Smooth muscle cell (in vitro differentiated cells): ENCODE measurements at regions not wholly inside any gene's neighbourhood (a gene's known extent, or its start where the extent isn't known, plus 50 kb on each side); places are given as distances from the start of the nearest gene placed in this dataset.

ENCODE experiments used
- DNase-seq: peaks from one replicate; lab custom pipeline; 2025; ENCODE audit not compliant: unreplicated experiment; lab: John Stamatoyannopoulos, UW
- H2AFZ ChIP-seq: fragments of 200-600 bp; sonication (generic); 2 replicates; pipeline ENCODE4 v1.6.0; 2016; ENCODE audit warnings: antibody characterized with exemption, low read depth, mild to moderate bottlenecking
- H3F3A ChIP-seq: fragments of 200-600 bp; sonication (generic); 2 replicates; pipeline ENCODE4 v1.6.0; 2017; ENCODE audit warnings: antibody characterized with exemption, low read depth
- H3K27ac ChIP-seq: fragments of 200-600 bp; sonication (generic); 2 replicates; pipeline ENCODE4 v1.5.1; 2016; ENCODE audit warnings: low read depth, mild to moderate bottlenecking
- H3K27me3 ChIP-seq: fragments of 200-600 bp; sonication (generic); 2 replicates; pipeline ENCODE4 v1.6.1; 2016; ENCODE audit warnings: low read depth, mild to moderate bottlenecking
- H3K36me3 ChIP-seq: fragments of 200-600 bp; sonication (generic); 2 replicates; pipeline ENCODE4 v1.5.1; 2016; ENCODE audit warnings: low read depth
- H3K4me1 ChIP-seq: fragments of 200-600 bp; sonication (generic); 2 replicates; pipeline ENCODE4 v1.5.1; 2016; ENCODE audit warnings: low read depth
- H3K4me2 ChIP-seq: fragments of 200-600 bp; sonication (generic); 2 replicates; pipeline ENCODE4 v1.6.0; 2016; ENCODE audit warnings: mild to moderate bottlenecking
- H3K4me3 ChIP-seq: fragments of 200-600 bp; sonication (generic); 2 replicates; pipeline ENCODE4 v1.5.1; 2016; ENCODE audit warnings: mild to moderate bottlenecking
- H3K79me2 ChIP-seq: fragments of 200-600 bp; sonication (generic); 2 replicates; pipeline ENCODE4 v1.6.0; 2016; ENCODE audit warnings: low read depth, mild to moderate bottlenecking
- H3K9ac ChIP-seq: fragments of 200-600 bp; sonication (generic); 2 replicates; pipeline ENCODE4 v1.6.0; 2016; ENCODE audit warnings: low read depth
- H3K9me3 ChIP-seq: fragments of 200-600 bp; sonication (generic); replicated peaks from 2 replicates; pipeline ENCODE4 v1.5.1; 2016; ENCODE audit warnings: low read depth
- H4K20me1 ChIP-seq: fragments of 200-600 bp; sonication (generic); 2 replicates; pipeline ENCODE4 v1.6.0; 2016; ENCODE audit warnings: low read depth
- CTCF ChIP-seq: fragments of 200-600 bp; sonication (generic); IDR thresholded peaks from 2 replicates; pipeline ENCODE4 v1.5.1; 2017; ENCODE audit warnings: borderline replicate concordance, mild to moderate bottlenecking, antibody characterized with exemption; ENCODE audit not compliant: insufficient read depth, poor library complexity, severe bottlenecking
- WGBS: methylation state at CpG from one replicate; pipeline ENCODE4 v1.1.7; 2016; ENCODE audit warnings: low lambda C conversion rate; 5-methylcytosine and 5-hydroxymethylcytosine counted together

DNA sequence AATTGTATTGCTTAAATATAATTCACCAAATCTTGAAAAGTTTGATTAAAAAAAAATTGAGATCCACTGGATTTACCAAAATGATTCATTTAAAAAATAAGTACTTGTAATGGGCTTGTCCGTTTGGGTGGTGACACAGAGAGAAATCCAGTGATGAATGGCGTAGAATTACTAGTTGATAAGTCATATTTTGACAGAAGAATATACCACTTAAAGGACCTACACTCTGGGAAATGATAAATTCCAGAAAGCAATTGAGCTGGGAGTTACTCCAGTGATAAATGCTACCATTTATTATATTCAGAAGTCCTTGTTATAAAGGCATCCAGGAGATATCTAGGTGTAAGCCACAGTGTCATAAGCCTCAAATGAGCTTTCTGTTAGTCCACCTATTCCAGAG lies 141.8 kb upstream of the CFAP20DC start:
- Histone ChIP-seq H3K4me1 (no peaks in the 10 kb centered on the region), H3K4me2 (no peak overlapping the region), H3F3A (no peaks in the 10 kb centered on the region), H3K9me3 (no peaks in the 10 kb centered on the region), H2AFZ (no peak overlapping the region), H3K27me3 (no peaks in the 10 kb centered on the region), H3K9ac (no peak overlapping the region), H4K20me1 (no peaks in the 10 kb centered on the region), H3K79me2 (no peaks in the 10 kb centered on the region), H3K27ac (no peak overlapping the region), H3K36me3 (no peaks in the 10 kb centered on the region), H3K4me3 (no peak overlapping the region)
- 83% methylated on average over 2 of the region's 2 CpGs for WGBS
- no peak for TF ChIP-seq CTCF
- no peak for DNase-seq

DNA sequence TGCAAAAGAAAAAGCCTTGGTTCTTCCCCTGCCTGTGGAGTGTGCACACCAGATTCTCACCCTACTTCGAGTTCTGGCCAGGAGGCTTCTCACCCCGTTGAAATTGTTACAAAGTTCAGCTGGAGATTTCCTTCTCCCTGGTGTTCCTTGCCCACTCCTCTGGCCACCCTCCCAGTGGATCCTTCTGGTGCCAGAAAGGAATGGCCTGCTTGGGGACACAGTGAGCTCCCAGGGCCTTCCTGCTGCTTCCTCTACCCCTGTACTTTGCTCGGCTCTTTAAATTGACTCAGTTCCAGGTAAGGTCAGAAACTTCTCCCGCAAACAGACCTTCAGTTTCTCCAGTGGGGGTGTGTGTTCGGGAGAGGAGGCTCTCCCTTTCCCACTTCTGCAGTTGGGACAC lies 140.1 kb upstream of the CFAP20DC start:
- no peaks in the 10 kb centered on the region for H3K27me3 ChIP-seq
- H3K4me1 ChIP-seq = no peaks in the 10 kb centered on the region
- H3K4me2 ChIP-seq = no peak overlapping the region
- H3K36me3 ChIP-seq = no peaks in the 10 kb centered on the region
- H3K4me3 ChIP-seq = no peak overlapping the region
- H3K27ac ChIP-seq = no peak overlapping the region
- H2AFZ ChIP-seq = no peak overlapping the region
- no peak for TF ChIP-seq CTCF
- H3K79me2 ChIP-seq = no peaks in the 10 kb centered on the region
- no peaks in the 10 kb centered on the region for H4K20me1 ChIP-seq
- DNase-seq = no peak
- H3K9me3 ChIP-seq = no peaks in the 10 kb centered on the region
- 88% methylated on average over 5 of the region's 5 CpGs for WGBS
- H3K9ac ChIP-seq = no peak overlapping the region
- H3F3A ChIP-seq = no peaks in the 10 kb centered on the region

GRCh38 chr3:59189526-59189925 lies 139.7 kb upstream of the CFAP20DC start:
- Histone ChIP-seq H3K4me1 (no peaks in the 10 kb centered on the region), H3K79me2 (no peaks in the 10 kb centered on the region), H3K27me3 (no peaks in the 10 kb centered on the region), H3K27ac (no peak overlapping the region), H3K4me2 (no peak overlapping the region), H3K4me3 (no peak overlapping the region), H2AFZ (no peak overlapping the region), H4K20me1 (no peaks in the 10 kb centered on the region), H3K36me3 (no peaks in the 10 kb centered on the region), H3K9ac (no peak overlapping the region), H3K9me3 (no peaks in the 10 kb centered on the region), H3F3A (no peaks in the 10 kb centered on the region)
- TF ChIP-seq CTCF = no peak
- DNase-seq = no peak
- 80% methylated on average over 3 of the region's 4 CpGs for WGBS

DNA sequence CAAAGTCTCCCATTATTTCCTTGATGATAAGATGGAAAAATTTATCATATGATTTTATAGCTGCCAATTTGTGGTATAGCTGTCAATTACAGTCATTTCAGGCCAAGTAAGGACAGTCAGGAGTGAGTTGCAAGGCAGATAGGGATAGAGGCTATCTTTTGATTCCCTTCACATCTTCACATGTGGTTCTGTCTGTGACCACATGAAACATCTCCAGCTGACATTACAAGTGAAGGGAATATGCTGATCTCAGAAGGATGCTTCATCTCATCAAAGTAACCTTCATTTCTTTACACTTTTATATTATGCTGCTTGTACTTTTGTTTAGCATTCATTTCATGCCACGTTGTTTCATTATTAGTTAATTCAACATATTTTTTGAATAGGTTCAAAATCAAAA lies 136.9 kb upstream of the CFAP20DC start:
- Histone ChIP-seq H3K27me3 (no peaks in the 10 kb centered on the region), H3K36me3 (no peaks in the 10 kb centered on the region), H2AFZ (no peak overlapping the region), H3K4me3 (no peak overlapping the region), H3F3A (no peaks in the 10 kb centered on the region), H3K4me1 (no peaks in the 10 kb centered on the region), H3K9ac (no peak overlapping the region), H3K27ac (no peak overlapping the region), H3K9me3 (no peaks in the 10 kb centered on the region), H4K20me1 (no peaks in the 10 kb centered on the region), H3K4me2 (no peak overlapping the region), H3K79me2 (no peaks in the 10 kb centered on the region)
- TF ChIP-seq CTCF = no peak
- DNase-seq = no peak
- WGBS = 90% methylated on average over 1 of the region's 1 CpG
